HG03439 (cell line): ENCODE measurements at regions not wholly inside any gene's neighbourhood (a gene's known extent, or its start where the extent isn't known, plus 50 kb on each side); places are given as distances from the start of the nearest gene placed in this dataset.

Experiments
- ATAC-seq: cut with Tn5 transposase; IDR thresholded peaks from one replicate; pipeline ENCODE4 v1.9.1; 2021; ENCODE audit warnings: mild to moderate bottlenecking, moderate library complexity; ENCODE audit not compliant: unreplicated experiment

DNA sequence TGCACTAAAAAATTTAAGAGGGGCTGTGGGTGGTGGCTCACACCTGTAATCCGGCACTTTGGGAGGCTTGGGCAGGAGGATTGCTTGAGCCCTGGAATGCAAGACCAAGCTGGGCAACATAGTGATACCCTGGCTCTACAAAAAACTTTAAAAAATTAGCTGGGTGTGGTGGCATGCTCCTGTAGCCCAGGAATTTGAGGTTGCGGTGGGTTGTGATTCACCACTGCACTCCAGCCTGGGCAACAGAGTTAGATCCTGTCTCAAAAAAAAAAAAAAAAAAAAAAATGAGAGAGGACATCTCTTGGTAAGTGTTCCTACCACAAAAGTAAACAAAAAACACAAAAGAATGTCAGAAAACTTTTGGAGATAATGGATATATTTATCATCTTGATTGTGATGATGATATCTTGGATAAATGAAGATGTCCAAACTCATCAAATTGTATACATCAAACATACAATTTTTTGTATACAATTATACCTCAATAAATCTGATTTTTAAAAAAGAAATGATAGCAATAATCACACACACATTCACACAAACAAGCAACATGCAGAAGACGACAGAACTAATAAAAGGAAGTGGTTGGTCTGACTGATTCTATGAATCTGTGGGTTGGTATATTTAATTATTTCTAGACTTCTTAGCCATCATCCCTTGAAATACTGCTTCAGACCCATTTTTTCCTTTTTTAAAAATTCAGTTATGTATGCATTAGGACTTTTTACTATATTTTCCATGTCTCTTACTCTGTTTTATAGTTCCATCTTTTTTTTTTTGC lies 465.9 kb downstream of the PLA2G4A start:
- no peak for ATAC-seq

DNA sequence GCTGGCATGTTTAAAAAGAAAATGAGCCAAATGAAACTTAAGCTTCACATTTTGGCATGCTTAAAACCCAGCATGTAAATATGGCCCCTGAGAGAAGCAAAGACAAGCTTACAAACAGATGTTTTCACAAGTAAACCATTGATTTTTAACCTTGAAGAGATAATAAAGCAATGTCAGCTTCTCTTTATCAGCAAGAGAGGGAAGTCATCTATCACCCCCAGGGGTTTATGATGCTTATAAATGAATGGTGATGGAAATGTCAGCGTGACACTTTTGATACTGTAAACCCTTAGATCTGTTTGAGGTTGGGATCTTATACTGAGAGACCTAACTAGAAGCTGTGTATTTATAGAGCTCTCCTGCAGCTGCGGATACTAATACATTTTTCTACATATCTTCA lies 471.3 kb downstream of the PLA2G4A start:
- ATAC-seq = no peak

DNA sequence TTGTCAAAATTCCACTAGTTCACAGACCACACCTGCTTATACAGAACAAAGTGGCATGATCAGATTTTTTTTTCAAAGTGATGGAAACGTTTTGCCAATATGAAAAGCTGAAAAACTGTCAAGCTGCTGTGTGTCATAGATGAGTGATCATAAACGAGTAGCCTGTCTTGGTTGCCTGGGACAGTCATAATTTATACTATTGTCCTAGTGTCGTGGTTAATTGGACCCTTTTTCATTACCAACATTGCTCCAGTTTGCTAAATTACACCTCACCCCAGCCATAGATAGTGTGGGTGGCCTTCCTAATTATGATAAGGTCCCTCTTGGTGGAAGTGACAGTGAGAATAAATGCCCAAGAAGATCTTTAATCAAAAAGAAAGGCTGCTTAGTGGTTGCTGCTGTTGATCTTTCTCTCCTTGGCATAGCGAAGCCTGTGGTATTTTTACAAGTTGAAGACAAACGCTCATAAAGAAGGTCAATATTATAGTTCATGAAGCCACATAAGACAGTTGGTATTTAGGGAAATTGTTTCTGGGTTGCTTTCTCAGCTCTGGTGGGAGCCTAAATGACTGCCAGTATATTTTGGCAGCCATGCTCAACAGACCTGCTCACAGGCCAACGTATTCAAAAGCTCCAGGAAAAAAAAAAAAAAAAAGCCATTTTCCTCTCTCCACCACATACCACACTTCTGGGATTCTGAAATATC lies 478.1 kb downstream of the PLA2G4A start:
- ATAC-seq = no peak

DNA sequence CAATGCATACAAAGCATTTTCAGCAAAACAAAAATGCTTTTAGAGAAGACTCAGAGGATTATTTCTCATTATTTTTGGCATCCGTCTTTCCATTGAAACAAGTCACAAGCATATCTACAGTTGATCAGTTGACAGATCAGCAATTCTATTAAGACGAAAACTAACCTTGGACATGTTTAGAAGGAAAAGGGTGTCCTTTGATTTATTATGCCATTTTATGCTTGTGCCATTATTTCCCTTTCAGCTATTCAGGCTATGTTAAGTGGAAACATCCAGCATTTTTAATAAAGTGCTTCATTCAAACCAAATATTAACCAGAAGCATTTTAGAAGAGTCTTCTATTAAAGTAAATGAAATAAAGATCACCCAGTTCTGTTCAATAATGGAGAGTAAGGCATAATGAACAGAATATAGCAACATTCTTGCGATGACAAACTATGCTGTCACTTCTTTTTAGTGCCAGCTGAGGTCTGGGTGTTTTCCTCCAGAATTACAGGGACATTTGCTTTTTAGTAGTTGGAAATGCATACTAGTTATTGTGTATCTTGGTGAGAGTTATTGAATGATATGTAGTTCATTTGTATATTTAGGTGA lies 481.4 kb downstream of the PLA2G4A start:
- no peak for ATAC-seq

DNA sequence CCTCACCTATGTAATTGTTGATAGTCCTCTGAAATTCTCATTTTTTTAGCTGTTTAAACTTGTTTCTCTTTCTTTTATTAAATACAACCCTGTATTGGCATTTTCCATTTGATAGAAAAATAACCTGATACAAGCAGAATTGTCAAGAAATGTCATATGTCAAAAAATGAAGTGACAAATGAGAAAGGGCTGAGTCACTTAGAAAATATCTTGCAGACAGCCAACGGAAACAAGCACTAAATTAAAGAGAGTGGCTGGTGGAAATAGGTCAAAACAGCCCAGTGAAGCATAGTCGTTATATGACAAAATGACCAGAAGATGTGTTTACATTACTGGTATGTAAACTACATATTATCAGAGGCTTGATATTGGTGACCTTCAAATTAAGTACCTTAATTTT lies 484.4 kb downstream of the PLA2G4A start:
- ATAC-seq = no peak

DNA sequence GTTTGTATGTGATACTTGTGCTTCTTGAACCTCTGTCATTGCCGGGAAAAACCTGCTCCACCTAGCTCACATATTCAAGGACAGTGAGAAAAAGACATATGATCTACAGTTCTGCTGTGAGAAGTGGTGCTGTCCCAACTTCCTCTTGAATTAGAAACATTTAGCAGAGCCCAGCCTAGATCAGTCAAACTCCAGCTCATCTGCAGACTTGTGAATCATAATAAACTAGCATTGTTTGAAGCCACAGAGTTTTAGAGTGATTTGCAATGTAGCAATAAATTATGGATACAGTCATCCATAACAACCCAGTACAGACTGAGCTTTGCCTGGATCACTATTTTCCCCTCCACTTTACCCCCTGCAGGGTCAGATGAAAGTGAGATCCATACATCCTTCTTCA lies 497.8 kb downstream of the PLA2G4A start:
- no peak for ATAC-seq

DNA sequence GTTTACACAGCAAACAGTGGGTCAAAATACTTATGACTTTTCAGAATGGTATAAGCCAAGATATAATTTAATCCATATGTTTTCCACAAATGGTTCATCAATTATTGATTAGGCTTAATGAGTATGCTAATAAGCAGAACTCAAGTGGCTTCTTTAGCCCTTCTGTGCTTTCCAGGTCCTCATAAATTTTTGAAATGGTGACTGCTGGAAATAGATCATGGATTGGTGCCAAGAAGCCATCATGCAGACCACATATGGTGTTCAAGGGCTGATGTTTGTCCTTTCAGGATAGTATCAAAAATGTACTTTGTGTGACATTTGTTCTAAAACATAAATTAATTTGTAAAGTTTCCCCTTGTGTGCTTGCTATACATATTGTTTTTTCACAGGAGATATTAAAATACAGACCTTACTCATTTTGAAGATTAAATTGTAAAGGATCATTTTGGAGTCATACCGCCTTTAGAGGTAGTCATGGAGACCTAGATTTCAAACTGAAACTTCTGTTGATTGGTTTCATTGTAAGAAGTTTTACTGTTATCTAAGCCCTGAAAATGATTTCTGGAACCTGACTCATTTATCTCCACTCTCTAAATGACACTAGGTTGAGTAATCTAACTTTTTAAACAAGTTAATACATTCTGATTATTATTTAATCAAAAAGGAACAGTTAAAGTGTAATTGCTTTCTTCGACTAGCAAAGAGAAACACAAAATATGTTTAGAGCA lies 507.9 kb downstream of the PLA2G4A start:
- peak; percentile 69 for ATAC-seq

DNA sequence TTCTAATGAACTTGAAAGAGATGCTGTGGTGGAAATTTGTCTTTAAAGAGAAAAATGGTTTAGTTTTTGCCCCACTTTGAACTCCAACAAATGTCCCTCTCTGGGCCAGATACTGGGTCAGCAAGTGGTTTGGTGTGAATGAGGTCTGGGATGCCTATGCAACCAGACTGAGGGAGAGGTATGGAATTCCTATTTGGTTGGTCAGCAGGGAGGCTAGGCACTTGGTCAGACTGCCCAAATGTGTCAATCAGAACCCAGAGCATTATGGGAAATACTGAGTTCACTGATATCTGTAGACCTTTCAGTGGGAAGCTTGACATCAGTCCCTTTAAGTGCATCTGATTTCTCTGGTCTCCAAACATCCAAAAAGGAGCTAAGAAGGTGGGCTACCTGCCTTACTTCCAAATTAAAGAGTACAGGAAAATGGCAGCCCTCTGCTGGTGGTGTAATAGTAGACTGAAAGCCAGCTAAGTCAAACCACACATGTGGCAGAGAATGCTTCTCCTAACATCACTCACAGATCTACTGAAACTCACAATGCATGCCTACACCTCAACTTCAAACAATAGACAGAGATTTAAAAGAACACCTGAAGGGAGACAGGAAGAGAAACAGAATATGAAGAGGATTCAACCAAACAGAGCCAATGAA lies 510.1 kb downstream of the PLA2G4A start:
- ATAC-seq = no peak

DNA sequence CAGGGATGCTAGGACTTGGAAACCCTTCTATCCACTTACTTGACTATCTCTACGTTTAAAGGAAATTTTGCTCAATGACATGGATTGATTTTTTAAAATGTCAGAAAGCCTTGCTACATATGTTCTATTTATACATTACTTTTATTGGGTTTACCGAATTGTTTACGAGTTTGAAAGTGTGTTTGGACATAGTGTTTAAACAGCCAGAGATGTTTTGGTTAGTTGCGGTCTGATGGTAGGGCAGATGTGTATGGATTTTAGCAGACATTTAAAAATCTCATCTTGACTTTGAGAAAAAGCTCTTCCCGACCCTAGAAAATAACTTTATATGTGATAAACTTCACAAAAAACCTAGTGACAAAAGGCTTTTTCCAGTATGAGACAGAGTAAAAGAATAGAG lies 513.7 kb downstream of the PLA2G4A start:
- no peak for ATAC-seq

DNA sequence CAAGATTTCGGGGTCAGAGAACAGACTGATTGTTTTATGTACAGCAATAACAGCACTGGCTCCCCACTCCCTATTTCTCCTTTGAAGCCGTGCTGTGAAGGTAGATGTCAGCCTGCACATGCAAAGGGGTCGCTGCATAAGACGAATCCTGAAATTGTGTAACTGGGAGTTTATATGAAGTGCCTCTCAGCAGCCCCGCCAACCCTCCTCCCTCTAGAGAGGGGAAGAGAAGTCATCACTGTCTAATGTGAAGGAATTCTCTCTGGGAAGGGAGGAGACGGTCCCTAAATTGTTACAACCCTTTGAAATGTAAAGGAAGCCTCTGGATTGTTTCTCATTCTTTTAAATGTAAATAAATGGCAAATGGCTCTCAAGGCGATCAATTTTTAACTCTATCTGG lies 545.3 kb downstream of the PLA2G4A start:
- no peak for ATAC-seq

DNA sequence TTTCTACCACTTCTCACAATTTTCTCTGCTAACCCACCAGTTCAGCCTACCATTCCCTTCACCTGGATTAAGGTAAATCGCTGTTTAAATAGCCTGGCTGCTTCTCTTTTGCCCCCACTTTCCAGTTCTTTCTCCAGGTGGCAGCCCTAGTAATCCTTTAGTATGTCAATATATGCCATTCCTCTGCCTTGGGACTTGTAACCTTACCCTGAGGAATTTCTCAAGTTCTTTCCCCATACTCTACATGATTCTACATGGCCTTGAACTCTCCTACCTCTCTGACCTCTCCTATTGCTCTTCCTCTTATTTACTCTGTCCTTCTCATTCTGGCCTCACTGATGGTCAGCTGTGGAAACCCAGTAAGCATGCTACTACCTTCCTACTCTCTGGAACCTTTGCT lies 546.0 kb downstream of the PLA2G4A start:
- no peak for ATAC-seq

DNA sequence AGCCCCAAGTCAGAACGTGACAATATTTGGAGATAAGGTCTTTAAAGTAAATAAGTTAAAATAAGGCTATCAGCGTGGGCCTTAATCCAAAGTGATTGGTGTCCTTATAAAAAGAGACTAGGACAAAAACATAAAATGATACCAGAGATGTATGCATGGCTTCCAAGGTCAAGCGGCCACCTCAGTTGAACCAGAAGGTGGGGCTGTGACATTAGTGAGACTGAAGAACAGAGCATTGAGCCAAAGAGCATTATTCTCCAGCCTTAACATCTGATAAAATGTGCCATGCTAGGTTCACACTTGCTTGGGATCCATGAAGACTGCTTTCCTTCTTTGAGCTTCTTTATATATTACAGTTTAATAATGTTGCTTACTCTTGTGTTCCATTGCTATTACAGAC lies 554.6 kb downstream of the PLA2G4A start:
- no peak for ATAC-seq

DNA sequence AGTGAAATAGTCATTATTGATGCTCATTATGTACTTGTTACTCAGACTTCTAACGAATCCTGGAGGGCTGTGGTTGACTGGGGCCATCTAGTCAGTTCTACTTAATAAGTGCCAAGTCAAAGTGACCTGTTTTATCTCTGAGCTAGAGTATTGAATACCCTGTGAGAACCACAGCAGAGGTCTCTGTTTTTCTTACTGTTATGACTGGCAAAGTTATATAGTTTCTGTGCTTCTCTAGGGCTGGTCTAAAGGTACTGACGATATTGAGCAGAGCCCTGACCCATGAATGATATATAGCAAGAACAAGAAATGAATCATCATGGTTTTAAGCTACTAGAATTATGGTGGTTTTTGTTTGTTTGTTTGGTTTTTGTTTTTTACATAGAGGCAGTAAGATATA lies 555.8 kb downstream of the PLA2G4A start:
- ATAC-seq = peak; percentile 98

DNA sequence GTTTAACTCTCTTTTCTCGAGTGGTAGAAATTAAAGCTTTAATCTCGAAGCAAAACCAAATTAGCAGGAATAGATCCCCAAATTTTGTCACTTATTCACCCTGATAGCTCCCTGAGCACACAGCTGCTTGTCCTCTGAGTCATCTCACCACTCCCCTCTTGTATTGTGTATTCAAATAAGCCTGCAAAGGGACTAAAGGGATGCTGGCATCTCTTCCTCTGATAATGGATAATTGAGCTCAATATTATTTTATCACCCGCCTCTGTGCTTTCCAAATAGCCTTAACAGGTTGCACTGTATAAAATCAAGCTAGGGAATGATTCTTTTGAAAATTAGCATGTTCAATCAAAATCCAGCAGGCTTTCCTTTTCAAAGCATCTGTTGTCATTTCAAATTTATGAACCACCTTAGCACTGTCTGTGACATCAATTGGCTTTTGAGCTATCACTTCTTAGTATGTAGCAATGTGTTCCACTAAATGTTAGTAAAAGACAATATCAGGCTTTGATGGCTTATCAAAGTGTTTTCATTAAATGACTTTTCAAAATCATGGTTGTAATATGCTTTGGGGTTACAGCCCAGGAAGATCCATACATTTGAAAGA lies 561.6 kb downstream of the PLA2G4A start:
- ATAC-seq = no peak

DNA sequence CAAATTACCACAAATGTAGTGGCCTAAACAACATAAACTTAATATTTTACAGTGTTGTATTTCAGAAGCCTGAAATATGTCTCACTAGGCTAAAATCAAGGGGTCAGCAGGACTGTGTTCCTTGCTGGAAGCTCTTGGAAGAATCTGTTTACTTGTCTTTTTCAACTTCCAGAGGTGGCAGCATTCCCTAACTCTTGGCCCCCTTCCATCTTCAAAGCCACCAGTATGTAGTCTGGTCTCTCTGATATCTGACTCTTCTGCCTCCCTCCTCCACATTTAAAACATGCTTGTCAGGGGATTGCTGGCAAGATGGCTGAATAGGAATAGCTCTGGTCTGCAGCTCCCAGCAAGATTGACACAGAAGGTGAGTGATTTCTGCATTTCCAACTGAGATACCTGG lies 567.5 kb downstream of the PLA2G4A start:
- ATAC-seq = no peak

DNA sequence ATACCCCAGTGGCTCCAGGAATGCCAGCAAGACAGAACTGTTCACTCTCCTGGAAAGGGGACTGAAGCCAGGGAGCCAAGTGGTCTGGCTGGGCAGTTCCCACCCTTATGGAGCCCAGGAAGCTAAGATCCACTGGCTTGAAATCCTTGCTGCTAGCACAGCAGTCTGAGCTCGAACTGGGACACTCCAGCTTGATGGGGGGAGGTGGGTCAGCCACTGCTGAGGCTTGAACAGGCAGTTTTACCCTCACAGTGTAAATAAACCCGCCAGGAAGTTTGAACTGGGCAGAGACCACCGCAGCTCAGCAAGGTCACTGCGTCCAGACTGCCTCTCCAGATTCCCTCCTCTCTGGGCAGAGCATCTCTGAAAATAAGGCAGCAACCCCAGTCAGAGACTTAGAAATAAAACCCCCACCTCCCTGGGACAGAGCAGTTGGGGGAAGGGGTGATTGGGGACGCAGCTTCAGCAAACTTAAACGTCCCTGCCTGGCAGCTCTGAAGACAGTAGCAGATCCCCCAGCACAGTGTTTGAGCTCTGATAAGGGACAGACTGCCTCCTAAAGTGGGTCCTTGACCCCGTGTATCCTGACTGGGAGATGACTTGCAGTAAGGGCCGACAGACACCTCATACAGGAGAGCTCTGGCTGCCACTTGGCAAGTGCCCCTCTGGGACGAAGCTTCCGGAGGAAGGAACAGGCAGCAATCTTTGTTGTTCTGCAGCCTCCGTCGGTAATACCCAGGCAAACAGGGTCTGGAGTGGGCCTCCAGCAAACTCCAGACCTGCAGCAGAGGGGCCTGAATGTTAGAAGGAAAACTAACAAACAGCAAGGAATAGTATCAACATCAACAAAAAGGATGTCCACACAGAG lies 568.4 kb downstream of the PLA2G4A start:
- ATAC-seq = no peak

DNA sequence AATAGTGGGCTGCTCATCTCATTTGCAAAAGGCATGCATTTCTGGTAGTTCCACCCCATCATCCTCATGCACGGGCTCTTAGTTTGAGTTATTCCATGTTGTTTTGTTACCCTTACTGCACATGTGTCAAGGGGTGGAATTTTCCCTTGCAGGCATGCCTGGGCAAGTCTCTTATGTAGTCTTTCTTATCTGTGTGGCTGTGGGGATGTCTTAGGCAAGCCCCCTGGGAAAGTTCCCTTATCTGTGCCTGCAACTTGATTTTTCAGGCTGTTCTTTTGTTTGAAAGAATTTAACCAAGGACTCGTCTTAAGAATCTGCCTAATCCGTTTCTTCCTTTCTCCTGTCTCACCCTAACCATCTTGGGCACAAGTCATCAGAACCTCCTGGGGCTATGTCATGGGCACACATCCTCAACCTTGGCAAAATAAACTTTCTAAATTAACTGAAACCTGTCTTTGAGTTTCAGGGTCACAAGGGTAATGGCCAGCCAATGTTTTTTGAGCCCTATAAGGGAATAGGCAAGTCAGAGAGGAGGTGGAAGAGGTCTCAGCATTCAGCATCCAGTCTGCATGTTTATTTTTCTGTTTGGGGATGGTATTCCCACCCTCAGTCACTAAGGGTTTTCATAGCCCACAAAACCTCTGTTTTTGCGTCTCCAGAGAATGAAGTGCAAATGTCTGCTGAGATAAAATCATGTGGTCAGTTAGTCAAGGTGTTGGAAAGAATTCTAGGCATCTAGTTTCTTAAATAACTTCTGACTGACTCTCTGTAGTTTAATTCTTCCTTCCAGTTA lies 579.7 kb downstream of the PLA2G4A start:
- ATAC-seq = no peak

DNA sequence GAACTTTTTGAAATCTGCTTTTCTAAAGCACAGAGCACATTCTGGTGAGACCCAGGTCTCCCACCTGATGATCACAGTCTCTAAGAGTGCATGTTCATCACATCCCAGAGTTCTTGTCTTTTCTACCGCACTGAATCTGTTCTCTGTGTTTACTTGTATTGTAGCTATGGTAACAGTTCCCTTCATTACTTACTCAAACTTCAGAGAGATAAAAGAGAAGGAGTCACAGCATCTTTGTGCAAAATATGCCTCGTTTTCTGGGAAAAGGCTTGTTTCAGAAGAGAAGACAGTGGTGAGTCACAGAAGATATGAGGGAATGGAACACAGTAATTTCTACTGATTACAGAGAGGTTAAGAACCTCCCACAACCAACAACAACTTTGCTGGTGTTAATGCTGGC lies 580.6 kb downstream of the PLA2G4A start:
- ATAC-seq = no peak

DNA sequence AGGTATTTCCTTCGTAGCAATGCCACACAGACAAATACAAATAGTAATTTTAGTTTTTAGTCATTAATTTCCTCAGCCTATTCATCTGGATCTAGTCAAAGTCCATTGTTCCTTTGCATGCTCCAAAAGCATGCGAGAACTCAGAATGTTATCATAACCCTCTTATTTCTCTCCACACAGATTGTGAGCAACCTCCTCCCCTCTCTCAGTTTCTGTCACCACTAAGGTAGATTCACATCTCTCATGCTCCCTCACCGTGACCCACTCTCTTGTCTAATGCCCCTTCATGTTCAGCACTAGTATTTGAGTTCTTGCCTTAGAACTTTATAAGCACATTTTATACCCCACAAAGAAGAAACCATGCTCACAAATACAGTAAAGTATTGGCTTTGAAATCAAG lies 582.4 kb downstream of the PLA2G4A start:
- no peak for ATAC-seq
